Muscle of leg (tissue), 3 donors: ENCODE measurements at regions not wholly inside any gene's neighbourhood (a gene's known extent, or its start where the extent isn't known, plus 50 kb on each side); places are given as distances from the start of the nearest gene placed in this dataset.
"Not testable (repeated sequence)": the region's sequence is repeated elsewhere in the genome, so short reads cannot be mapped to it uniquely, and the experiment has no call there.

Experiments used
- DNase-seq: peaks from one replicate; pipeline ENCODE4 v3.0.0; 2013
- H3K27ac ChIP-seq: one replicate; pipeline ENCODE4 v1.5.1; 2013; ENCODE audit warnings: mild to moderate bottlenecking, low read length, control low read depth
- H3K27me3 ChIP-seq: one replicate; pipeline ENCODE4 v1.6.1; 2013; ENCODE audit warnings: low read length; ENCODE audit not compliant: control insufficient read depth, insufficient read depth
- H3K36me3 ChIP-seq: one replicate; pipeline ENCODE4 v1.6.1; 2013; ENCODE audit warnings: low read length; ENCODE audit not compliant: control insufficient read depth, insufficient read depth
- H3K4me1 ChIP-seq: one replicate; pipeline ENCODE4 v1.6.1; 2013; ENCODE audit warnings: low read length; ENCODE audit not compliant: control insufficient read depth, insufficient read depth
- H3K4me3 ChIP-seq: one replicate; pipeline ENCODE4 v1.5.1; 2013; ENCODE audit warnings: low read length, control low read depth
- H3K9me3 ChIP-seq: replicated peaks from 2 replicates; pipeline ENCODE4 v1.6.1; 2013; ENCODE audit warnings: low read depth, low read length; ENCODE audit not compliant: control insufficient read depth
- WGBS: methylation state at CpG from one replicate; pipeline ENCODE4 v1.1.5; 2013; ENCODE audit warnings: missing lambda C conversion rate; ENCODE audit not compliant: insufficient coverage; 5-methylcytosine and 5-hydroxymethylcytosine counted together

GRCh38 chr7:138214926-138215325 lies 138.7 kb downstream of the AKR1D1 start:
- Histone ChIP-seq H3K4me1 (no peaks in the 10 kb centered on the region), H3K36me3 (no peaks in the 10 kb centered on the region), H3K27ac (no peak overlapping the region), H3K9me3 (no peaks in the 10 kb centered on the region), H3K4me3 (no peak overlapping the region), H3K27me3 (no peaks in the 10 kb centered on the region)
- DNase-seq: no peak
- 100% methylated on average over 1 of the region's 4 CpGs for WGBS

- H3K27me3 ChIP-seq, H3K4me1 ChIP-seq, H3K9me3 ChIP-seq, DNase-seq, H3K36me3 ChIP-seq, H3K27ac ChIP-seq, H3K4me3 ChIP-seq: not testable (repeated sequence)
- WGBS: 94% methylated on average over 3 of the region's 3 CpGs
These were observed 144.1 kb downstream of the AKR1D1 start for GRCh38 chr7:138220321-138220720.

DNA sequence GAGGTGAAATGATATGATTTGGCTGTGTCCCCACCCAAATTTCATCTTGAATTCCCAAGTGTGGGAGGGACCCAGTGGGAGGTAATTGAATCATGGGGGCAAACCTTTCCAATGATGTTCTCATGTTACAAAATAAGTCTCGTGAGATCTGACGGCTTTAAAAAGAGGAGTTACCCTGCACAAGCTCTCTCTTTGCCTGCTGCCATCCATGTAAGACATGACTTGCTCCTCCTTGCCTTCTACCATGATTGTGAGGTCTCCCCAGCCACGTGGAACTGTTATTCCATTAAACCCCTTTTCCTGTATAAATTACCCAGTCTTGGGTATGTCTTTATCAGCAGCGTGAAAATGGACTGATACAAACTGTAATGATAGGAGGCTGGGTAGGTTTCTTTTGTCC lies 145.1 kb downstream of the AKR1D1 start:
- H3K4me1 ChIP-seq, H3K36me3 ChIP-seq, H3K27me3 ChIP-seq, DNase-seq, H3K4me3 ChIP-seq, H3K27ac ChIP-seq, H3K9me3 ChIP-seq: not testable (repeated sequence)
- WGBS: 62% methylated on average over 2 of the region's 4 CpGs

DNA sequence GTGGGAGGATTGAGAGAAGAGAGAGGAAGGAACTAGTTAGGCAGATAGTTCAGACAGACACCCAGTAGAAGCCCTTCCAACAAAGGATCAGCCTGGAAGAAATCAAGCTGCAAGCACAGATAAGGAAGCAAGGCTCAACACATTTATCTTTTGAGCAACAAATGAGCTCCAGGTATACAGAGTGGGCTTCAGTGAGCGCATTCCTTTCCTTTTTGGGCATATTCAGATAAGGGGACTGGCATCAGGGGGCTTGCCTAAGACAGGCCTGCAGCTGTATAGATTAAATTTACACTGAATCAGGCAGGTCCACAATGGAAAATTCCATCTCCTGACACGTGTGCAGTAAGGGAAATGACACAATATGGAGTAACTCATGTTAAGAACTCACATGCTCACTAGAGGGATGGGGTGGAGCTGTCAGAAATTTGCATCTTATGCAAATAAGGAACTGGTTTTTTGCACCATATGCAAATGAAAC lies 147.2 kb downstream of the AKR1D1 start:
- no CpG with 5 or more reads among the region's 2 CpGs for WGBS

GRCh38 chr7:138226001-138226476 lies 149.8 kb downstream of the AKR1D1 start:
- Histone ChIP-seq H3K36me3 (no peaks in the 10 kb centered on the region), H3K27me3 (no peaks in the 10 kb centered on the region), H3K9me3 (no peaks in the 10 kb centered on the region), H3K4me1 (no peaks in the 10 kb centered on the region), H3K4me3 (no peak overlapping the region), H3K27ac (no peak overlapping the region)
- DNase-seq: peak; percentile 66
- WGBS: 55% methylated on average over 2 of the region's 5 CpGs

More for the DNA sequence above, 147.2 kb downstream of the AKR1D1 start:
- Histone ChIP-seq H3K27me3 (no peaks in the 10 kb centered on the region), H3K36me3 (no peaks in the 10 kb centered on the region), H3K27ac (no peak overlapping the region), H3K4me3 (no peak overlapping the region), H3K4me1 (no peaks in the 10 kb centered on the region), H3K9me3 (peaks cover 3% of the 10 kb centered on the region)
- DNase-seq: no peak

- H3K27me3 ChIP-seq: no peaks in the 10 kb centered on the region
- H3K4me1 ChIP-seq: no peaks in the 10 kb centered on the region
- no peaks in the 10 kb centered on the region for H3K9me3 ChIP-seq
- H3K27ac ChIP-seq: no peak overlapping the region
- DNase-seq: no peak
- no CpG with 5 or more reads among the region's 4 CpGs for WGBS
- no peaks in the 10 kb centered on the region for H3K36me3 ChIP-seq
- no peak overlapping the region for H3K4me3 ChIP-seq
These were observed 150.6 kb downstream of the AKR1D1 start for GRCh38 chr7:138226745-138227279.

DNA sequence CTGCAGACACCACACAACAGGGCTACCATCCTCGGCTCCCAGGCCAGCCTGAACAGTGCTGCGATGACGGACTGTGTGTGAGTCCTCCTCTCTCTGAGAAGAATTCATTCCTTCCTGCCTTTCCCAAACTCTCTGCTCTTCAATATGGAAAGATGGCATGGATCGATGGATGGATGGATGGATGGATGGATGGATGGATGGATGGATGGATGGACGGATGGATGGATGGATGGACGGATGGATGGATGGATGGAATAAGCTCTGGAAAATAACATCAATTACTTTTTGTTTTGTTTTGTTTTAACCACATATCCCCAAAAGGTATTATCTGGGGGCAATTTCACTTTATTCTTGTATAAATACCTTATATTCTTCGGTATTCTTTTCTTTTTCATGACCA lies 151.9 kb downstream of the AKR1D1 start:
- H3K27ac ChIP-seq: no peak overlapping the region
- no peak for DNase-seq
- H3K4me1 ChIP-seq: no peaks in the 10 kb centered on the region
- H3K36me3 ChIP-seq: no peaks in the 10 kb centered on the region
- whole genome bisulfite sequencing: no CpG with 5 or more reads among the region's 7 CpGs
- H3K27me3 ChIP-seq: no peaks in the 10 kb centered on the region
- no peaks in the 10 kb centered on the region for H3K9me3 ChIP-seq
- H3K4me3 ChIP-seq: no peak overlapping the region

- WGBS: 0% methylated on average over 1 of the region's 4 CpGs
- peak; percentile 45 for DNase-seq
- Histone ChIP-seq H3K9me3 (no peaks in the 10 kb centered on the region), H3K27me3 (no peaks in the 10 kb centered on the region), H3K4me3 (no peak overlapping the region), H3K4me1 (no peaks in the 10 kb centered on the region), H3K36me3 (no peaks in the 10 kb centered on the region), H3K27ac (no peak overlapping the region)
These were observed 152.5 kb downstream of the AKR1D1 start for GRCh38 chr7:138228769-138229168.

GRCh38 chr7:138233189-138233588 lies 156.9 kb downstream of the AKR1D1 start:
- WGBS: 96% methylated on average over 5 of the region's 6 CpGs
- no peak for DNase-seq
- Histone ChIP-seq H3K4me3 (no peak overlapping the region), H3K27me3 (no peaks in the 10 kb centered on the region), H3K9me3 (no peaks in the 10 kb centered on the region), H3K4me1 (no peaks in the 10 kb centered on the region), H3K36me3 (no peaks in the 10 kb centered on the region), H3K27ac (no peak overlapping the region)

DNA sequence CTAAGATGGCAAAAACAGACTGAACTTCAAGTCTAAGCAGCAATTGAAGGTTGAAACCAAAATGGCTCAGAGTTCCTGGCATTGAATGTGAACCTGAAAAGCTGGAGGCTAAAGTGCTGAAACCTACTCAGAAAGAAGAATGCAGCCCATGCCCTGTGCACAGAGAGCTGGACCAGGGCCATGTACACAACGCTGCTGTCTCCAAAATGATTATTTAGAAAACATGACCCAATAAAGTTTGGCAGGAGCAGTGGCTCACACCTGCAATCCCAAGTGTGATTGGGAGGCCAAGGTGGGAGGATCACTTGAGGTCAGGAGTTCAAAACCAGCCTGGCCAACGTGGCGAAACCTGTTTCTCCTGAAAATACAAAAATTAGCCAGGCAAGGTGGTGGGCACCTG lies 158.9 kb downstream of the AKR1D1 start:
- H3K27me3 ChIP-seq: no peaks in the 10 kb centered on the region

GRCh38 chr7:138237995-138238394 lies 161.7 kb downstream of the AKR1D1 start:
- Histone ChIP-seq H3K9me3 (no peaks in the 10 kb centered on the region), H3K4me1 (no peaks in the 10 kb centered on the region), H3K27ac (no peak overlapping the region), H3K4me3 (no peak overlapping the region), H3K36me3 (no peaks in the 10 kb centered on the region), H3K27me3 (no peaks in the 10 kb centered on the region)
- DNase-seq: no peak
- 100% methylated on average over 2 of the region's 5 CpGs for WGBS

More for the DNA sequence above, 158.9 kb downstream of the AKR1D1 start:
- no peaks in the 10 kb centered on the region for H3K36me3 ChIP-seq
- 54% methylated on average over 3 of the region's 3 CpGs for WGBS
- H3K4me3 ChIP-seq: no peak overlapping the region
- DNase-seq: no peak
- H3K9me3 ChIP-seq: no peaks in the 10 kb centered on the region
- H3K27ac ChIP-seq: no peak overlapping the region
- H3K4me1 ChIP-seq: no peaks in the 10 kb centered on the region
